ENCODE measurements at regions not wholly inside any gene's neighbourhood (a gene's known extent, or its start where the extent isn't known, plus 50 kb on each side); places are given as distances from the start of the nearest gene placed in this dataset.

GRCh38 chr4:14934704-14935390, 67.4 kb upstream of the CPEB2 start:
- no peak for TF ChIP-seq POLR2A (IDR thresholded peaks at IDR 0.05)
- TF ChIP-seq, protein P1, sequence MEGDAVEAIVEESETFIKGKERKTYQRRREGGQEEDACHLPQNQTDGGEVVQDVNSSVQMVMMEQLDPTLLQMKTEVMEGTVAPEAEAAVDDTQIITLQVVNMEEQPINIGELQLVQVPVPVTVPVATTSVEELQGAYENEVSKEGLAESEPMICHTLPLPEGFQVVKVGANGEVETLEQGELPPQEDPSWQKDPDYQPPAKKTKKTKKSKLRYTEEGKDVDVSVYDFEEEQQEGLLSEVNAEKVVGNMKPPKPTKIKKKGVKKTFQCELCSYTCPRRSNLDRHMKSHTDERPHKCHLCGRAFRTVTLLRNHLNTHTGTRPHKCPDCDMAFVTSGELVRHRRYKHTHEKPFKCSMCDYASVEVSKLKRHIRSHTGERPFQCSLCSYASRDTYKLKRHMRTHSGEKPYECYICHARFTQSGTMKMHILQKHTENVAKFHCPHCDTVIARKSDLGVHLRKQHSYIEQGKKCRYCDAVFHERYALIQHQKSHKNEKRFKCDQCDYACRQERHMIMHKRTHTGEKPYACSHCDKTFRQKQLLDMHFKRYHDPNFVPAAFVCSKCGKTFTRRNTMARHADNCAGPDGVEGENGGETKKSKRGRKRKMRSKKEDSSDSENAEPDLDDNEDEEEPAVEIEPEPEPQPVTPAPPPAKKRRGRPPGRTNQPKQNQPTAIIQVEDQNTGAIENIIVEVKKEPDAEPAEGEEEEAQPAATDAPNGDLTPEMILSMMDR (IDR thresholded peaks at IDR 0.05), result no peak

Data from vagina (tissue), 2 donors.